ENCODE measurements at regions not wholly inside any gene's neighbourhood (a gene's known extent, or its start where the extent isn't known, plus 50 kb on each side); places are given as distances from the start of the nearest gene placed in this dataset.

- Histone ChIP-seq H3K36me3 (ENCODE audit: low read depth) (no peaks in the 10 kb centered on the region), H3K4me3 (no peak overlapping the region), H3K9me3 (no peaks in the 10 kb centered on the region), H3K4me1 (ENCODE audit: low read depth) (peaks cover 3% of the 10 kb centered on the region)
- no peak for ATAC-seq
- intact Hi-C loops (cut with DNase I, micrococcal nuclease), result no loop called here
- no peak for DNase-seq
- no peak for TF ChIP-seq CTCF (IDR thresholded peaks at IDR 0.05)
These were observed 88.1 kb downstream of the MZT1 start for GRCh38 chr13:72639377-72639776.

GRCh38 chr13:72638059-72638815 lies 89.2 kb downstream of the MZT1 start:
- no peak for TF ChIP-seq CTCF (IDR thresholded peaks at IDR 0.05)
- Histone ChIP-seq H3K4me3 (no peak overlapping the region), H3K4me1 (ENCODE audit: low read depth) (peaks cover under 1% of the 10 kb centered on the region), H3K9me3 (no peaks in the 10 kb centered on the region), H3K36me3 (ENCODE audit: low read depth) (no peaks in the 10 kb centered on the region)
- DNase-seq (no peak), ATAC-seq (no peak)
- intact Hi-C loops (cut with DNase I, micrococcal nuclease), result no loop called here

GRCh38 chr13:72637561-72637960 lies 89.9 kb downstream of the MZT1 start:
- intact Hi-C loops (cut with DNase I, micrococcal nuclease), result no loop called here
- Histone ChIP-seq H3K4me1 (ENCODE audit: low read depth) (no peaks in the 10 kb centered on the region), H3K36me3 (ENCODE audit: low read depth) (no peaks in the 10 kb centered on the region), H3K9me3 (no peaks in the 10 kb centered on the region), H3K4me3 (no peak overlapping the region)
- TF ChIP-seq CTCF (IDR thresholded peaks at IDR 0.05), result no peak
- ATAC-seq (no peak), DNase-seq (no peak)

GRCh38 chr13:72634859-72635258 lies 92.6 kb downstream of the MZT1 start:
- no peak for ATAC-seq

GRCh38 chr13:72622546-72622945 lies 104.9 kb downstream of the MZT1 start:
- no peaks in the 10 kb centered on the region for H3K4me1 ChIP-seq (ENCODE audit: low read depth)
- H3K4me3 ChIP-seq, result no peak overlapping the region
- no peak for ATAC-seq
- no peak for TF ChIP-seq CTCF (IDR thresholded peaks at IDR 0.05)
- DNase-seq, result no peak
- H3K9me3 ChIP-seq, result no peaks in the 10 kb centered on the region
- no peaks in the 10 kb centered on the region for H3K36me3 ChIP-seq (ENCODE audit: low read depth)
- intact Hi-C loops (cut with DNase I, micrococcal nuclease), result no loop called here

More at GRCh38 chr13:72634859-72635258, 92.6 kb downstream of the MZT1 start:
- H3K4me3 ChIP-seq, result no peak overlapping the region
- H3K9me3 ChIP-seq, result no peaks in the 10 kb centered on the region
- H3K36me3 ChIP-seq (ENCODE audit: low read depth), result no peaks in the 10 kb centered on the region
- H3K4me1 ChIP-seq (ENCODE audit: low read depth), result no peaks in the 10 kb centered on the region
- intact Hi-C loops (cut with DNase I, micrococcal nuclease), result no loop called here
- DNase-seq, result no peak
- no peak for TF ChIP-seq CTCF (IDR thresholded peaks at IDR 0.05)

Data from mucosa of descending colon (tissue), 3 donors.